ENCODE measurements at regions not wholly inside any gene's neighbourhood (a gene's known extent, or its start where the extent isn't known, plus 50 kb on each side); places are given as distances from the start of the nearest gene placed in this dataset.
"Not testable (repeated sequence)": the region's sequence is repeated elsewhere in the genome, so short reads cannot be mapped to it uniquely, and the experiment has no call there.

DNA sequence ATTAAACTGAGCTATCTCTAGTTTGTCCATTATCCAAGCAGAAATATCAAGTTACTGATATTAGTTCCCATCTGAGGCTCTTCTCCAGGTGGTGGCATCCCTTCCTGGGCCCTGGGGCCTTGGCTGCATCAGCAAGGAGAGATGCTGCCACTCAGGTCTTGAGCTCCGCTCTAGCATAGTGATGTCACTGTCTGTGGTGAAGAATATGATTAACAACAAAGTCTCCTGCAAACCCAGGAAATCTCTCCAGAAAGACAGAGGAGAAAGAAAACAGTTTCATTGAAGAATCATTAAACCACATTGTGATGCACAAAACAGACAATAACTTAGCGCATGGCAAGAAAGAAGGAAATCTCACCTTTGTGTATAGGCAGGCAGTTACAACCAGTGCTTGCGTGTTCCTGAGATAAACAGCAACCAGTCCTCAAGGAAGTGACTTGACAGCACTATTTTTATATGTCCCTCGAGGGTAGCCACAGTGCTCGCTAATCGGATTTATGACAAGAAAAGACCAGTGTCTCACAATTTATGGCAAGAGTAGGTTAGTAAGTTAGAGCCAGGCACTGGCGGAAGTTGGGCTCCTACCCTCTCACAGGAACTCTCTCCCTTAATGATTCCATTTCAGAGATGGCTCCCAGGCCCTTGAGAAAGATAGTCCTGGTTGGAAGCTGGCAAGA is 151.1 kb downstream of the AHSP start:
- DNase-seq (ENCODE audit: low read depth in 1 of 2, low spot score in 1 of 2), result no peak
- Histone ChIP-seq H3K4me3 (replicated peaks; ENCODE audit: insufficient read depth, low read length) (no peak overlapping the region), H3K27me3 (ENCODE audit: insufficient read depth, poor library complexity, severe bottlenecking) (no peaks in the 10 kb centered on the region), H3K27ac (replicated peaks) (no peak overlapping the region)
- no peak for TF ChIP-seq GABPA (IDR thresholded peaks at IDR 0.05; ENCODE audit: low read depth)
- no peak for TF ChIP-seq POLR2AphosphoS5 (IDR thresholded peaks at IDR 0.05; ENCODE audit: low read depth)
- TF ChIP-seq, protein P1, sequence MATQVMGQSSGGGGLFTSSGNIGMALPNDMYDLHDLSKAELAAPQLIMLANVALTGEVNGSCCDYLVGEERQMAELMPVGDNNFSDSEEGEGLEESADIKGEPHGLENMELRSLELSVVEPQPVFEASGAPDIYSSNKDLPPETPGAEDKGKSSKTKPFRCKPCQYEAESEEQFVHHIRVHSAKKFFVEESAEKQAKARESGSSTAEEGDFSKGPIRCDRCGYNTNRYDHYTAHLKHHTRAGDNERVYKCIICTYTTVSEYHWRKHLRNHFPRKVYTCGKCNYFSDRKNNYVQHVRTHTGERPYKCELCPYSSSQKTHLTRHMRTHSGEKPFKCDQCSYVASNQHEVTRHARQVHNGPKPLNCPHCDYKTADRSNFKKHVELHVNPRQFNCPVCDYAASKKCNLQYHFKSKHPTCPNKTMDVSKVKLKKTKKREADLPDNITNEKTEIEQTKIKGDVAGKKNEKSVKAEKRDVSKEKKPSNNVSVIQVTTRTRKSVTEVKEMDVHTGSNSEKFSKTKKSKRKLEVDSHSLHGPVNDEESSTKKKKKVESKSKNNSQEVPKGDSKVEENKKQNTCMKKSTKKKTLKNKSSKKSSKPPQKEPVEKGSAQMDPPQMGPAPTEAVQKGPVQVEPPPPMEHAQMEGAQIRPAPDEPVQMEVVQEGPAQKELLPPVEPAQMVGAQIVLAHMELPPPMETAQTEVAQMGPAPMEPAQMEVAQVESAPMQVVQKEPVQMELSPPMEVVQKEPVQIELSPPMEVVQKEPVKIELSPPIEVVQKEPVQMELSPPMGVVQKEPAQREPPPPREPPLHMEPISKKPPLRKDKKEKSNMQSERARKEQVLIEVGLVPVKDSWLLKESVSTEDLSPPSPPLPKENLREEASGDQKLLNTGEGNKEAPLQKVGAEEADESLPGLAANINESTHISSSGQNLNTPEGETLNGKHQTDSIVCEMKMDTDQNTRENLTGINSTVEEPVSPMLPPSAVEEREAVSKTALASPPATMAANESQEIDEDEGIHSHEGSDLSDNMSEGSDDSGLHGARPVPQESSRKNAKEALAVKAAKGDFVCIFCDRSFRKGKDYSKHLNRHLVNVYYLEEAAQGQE (IDR thresholded peaks at IDR 0.05; ENCODE audit: insufficient replicate concordance, low read depth), result no peak
- TF ChIP-seq, protein P2, sequence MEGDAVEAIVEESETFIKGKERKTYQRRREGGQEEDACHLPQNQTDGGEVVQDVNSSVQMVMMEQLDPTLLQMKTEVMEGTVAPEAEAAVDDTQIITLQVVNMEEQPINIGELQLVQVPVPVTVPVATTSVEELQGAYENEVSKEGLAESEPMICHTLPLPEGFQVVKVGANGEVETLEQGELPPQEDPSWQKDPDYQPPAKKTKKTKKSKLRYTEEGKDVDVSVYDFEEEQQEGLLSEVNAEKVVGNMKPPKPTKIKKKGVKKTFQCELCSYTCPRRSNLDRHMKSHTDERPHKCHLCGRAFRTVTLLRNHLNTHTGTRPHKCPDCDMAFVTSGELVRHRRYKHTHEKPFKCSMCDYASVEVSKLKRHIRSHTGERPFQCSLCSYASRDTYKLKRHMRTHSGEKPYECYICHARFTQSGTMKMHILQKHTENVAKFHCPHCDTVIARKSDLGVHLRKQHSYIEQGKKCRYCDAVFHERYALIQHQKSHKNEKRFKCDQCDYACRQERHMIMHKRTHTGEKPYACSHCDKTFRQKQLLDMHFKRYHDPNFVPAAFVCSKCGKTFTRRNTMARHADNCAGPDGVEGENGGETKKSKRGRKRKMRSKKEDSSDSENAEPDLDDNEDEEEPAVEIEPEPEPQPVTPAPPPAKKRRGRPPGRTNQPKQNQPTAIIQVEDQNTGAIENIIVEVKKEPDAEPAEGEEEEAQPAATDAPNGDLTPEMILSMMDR (IDR thresholded peaks at IDR 0.05; ENCODE audit: insufficient read depth, low read length), result no peak
- no peak for TF ChIP-seq SPI1 (IDR thresholded peaks at IDR 0.05; ENCODE audit: borderline replicate concordance, low read depth)

DNA sequence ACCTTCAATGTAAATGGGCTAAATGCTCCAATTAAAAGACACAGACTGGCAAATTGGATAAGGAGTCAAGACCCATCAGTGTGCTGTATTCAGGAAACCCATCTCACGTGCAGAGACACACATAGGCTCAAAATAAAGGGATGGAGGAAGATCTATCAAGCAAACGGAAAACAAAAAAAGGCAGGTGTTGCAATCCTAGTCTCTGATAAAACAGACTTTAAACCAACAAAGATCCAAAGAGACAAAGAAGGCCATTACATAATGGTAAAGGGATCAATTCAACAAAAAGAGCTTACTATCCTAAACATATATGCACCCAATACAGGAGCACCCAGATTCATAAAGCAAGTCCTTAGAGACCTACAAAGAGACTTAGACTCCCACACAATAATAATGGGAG is 161.6 kb downstream of the AHSP start:
- H3K27ac ChIP-seq (replicated peaks); DNase-seq (ENCODE audit: low read depth in 1 of 2, low spot score in 1 of 2); H3K4me3 ChIP-seq (replicated peaks; ENCODE audit: insufficient read depth, low read length); H3K27me3 ChIP-seq (ENCODE audit: insufficient read depth, poor library complexity, severe bottlenecking): not testable (repeated sequence)

DNA sequence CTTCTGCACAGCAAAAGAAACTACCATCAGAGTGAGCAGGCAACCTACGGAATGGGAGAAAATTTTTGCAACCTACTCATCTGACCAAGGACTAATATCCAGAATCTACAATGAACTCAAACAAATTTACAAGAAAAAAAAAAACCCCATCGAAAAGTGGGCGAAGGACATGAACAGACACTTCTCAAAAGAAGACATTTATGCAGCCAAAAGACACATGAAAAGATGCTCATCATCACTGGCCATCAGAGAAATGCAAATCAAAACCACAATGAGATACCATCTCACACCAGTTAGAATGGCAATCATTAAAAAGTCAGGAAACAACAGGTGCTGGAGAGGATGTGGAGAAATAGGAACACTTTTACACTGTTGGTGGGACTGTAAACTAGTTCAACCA is 164.6 kb downstream of the AHSP start:
- H3K27me3 ChIP-seq (ENCODE audit: insufficient read depth, poor library complexity, severe bottlenecking); H3K4me3 ChIP-seq (replicated peaks; ENCODE audit: insufficient read depth, low read length); H3K27ac ChIP-seq (replicated peaks); DNase-seq (ENCODE audit: low read depth in 1 of 2, low spot score in 1 of 2): not testable (repeated sequence)

DNA sequence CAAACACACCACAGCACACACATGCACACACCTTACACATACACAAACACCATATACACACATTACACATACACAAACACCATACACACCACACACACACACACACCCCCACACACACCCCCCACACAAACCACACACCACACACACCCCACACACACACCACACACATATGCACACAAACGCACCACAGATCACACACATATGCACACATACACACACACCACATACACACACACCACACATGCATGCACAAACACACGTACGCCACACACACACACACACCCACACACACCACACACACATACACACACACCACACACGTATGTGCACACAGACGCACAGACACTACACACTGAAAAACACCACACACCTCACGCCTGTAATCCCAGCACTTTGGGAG is 166.0 kb downstream of the AHSP start:
- H3K27me3 ChIP-seq (ENCODE audit: insufficient read depth, poor library complexity, severe bottlenecking), result no peaks in the 10 kb centered on the region
- TF ChIP-seq POLR2AphosphoS5 (IDR thresholded peaks at IDR 0.05; ENCODE audit: low read depth) (no peak), GABPA (IDR thresholded peaks at IDR 0.05; ENCODE audit: low read depth) (no peak), SPI1 (IDR thresholded peaks at IDR 0.05; ENCODE audit: borderline replicate concordance, low read depth) (no peak)
- TF ChIP-seq, protein P2 (IDR thresholded peaks at IDR 0.05; ENCODE audit: insufficient read depth, low read length), result no peak
- TF ChIP-seq, protein P1 (IDR thresholded peaks at IDR 0.05; ENCODE audit: insufficient replicate concordance, low read depth), result no peak
- no peak for DNase-seq (ENCODE audit: low read depth in 1 of 2, low spot score in 1 of 2)
- H3K27ac ChIP-seq (replicated peaks), result no peak overlapping the region
- H3K4me3 ChIP-seq (replicated peaks; ENCODE audit: insufficient read depth, low read length), result no peak overlapping the region

DNA sequence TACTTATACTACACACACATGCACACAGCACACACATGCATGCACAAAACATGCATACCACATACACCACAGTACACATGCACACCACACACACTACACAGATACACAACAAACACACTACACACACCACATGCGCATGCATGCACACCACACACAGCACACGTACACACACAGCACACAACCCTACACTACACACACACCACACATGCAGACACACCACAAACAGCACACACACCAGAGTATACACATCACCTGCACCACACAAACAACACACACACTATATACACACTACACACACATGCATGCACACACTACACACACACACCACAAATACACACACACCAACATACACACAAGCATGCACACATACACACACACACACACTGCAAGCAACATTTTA is 166.8 kb downstream of the AHSP start:
- Histone ChIP-seq H3K27me3 (ENCODE audit: insufficient read depth, poor library complexity, severe bottlenecking) (no peaks in the 10 kb centered on the region), H3K27ac (replicated peaks) (no peak overlapping the region), H3K4me3 (replicated peaks; ENCODE audit: insufficient read depth, low read length) (no peak overlapping the region)
- no peak for DNase-seq (ENCODE audit: low read depth in 1 of 2, low spot score in 1 of 2)
- TF ChIP-seq GABPA (IDR thresholded peaks at IDR 0.05; ENCODE audit: low read depth), result no peak
- TF ChIP-seq, protein P2 (IDR thresholded peaks at IDR 0.05; ENCODE audit: insufficient read depth, low read length), result no peak
- TF ChIP-seq POLR2AphosphoS5 (IDR thresholded peaks at IDR 0.05; ENCODE audit: low read depth), result no peak
- TF ChIP-seq, protein P1 (IDR thresholded peaks at IDR 0.05; ENCODE audit: insufficient replicate concordance, low read depth), result no peak
- TF ChIP-seq SPI1 (IDR thresholded peaks at IDR 0.05; ENCODE audit: borderline replicate concordance, low read depth), result no peak
